GM19455 (cell line): ENCODE measurements at regions not wholly inside any gene's neighbourhood (a gene's known extent, or its start where the extent isn't known, plus 50 kb on each side); places are given as distances from the start of the nearest gene placed in this dataset.

Experiments
- ATAC-seq: cut with Tn5 transposase; IDR thresholded peaks from one replicate; pipeline ENCODE4 v1.9.1; 2021; ENCODE audit not compliant: unreplicated experiment

- ATAC-seq: no peak
Observed at GRCh38 chr10:4214908-4215307, 429.9 kb upstream of the KLF6 start.

- ATAC-seq: no peak
Observed at GRCh38 chr10:4213441-4213840, 428.4 kb upstream of the KLF6 start.

- no peak for ATAC-seq
Observed at GRCh38 chr10:4212111-4212630, 427.2 kb upstream of the KLF6 start.

GRCh38 chr10:4208499-4208898, 423.5 kb upstream of the KLF6 start:
- no peak for ATAC-seq

- ATAC-seq: no peak
Observed at GRCh38 chr10:4205113-4205512, 420.1 kb upstream of the KLF6 start.

GRCh38 chr10:4202938-4203337, 417.9 kb upstream of the KLF6 start:
- no peak for ATAC-seq

- ATAC-seq: no peak
Observed at GRCh38 chr10:4201866-4202825, 417.1 kb upstream of the KLF6 start.

GRCh38 chr10:4199196-4199595, 414.2 kb upstream of the KLF6 start:
- ATAC-seq: no peak

- no peak for ATAC-seq
Observed at GRCh38 chr10:4198216-4198615, 413.2 kb upstream of the KLF6 start.

GRCh38 chr10:4197676-4198075, 412.7 kb upstream of the KLF6 start:
- no peak for ATAC-seq

- ATAC-seq: no peak
Observed at GRCh38 chr10:4196771-4197390, 411.9 kb upstream of the KLF6 start.

- ATAC-seq: no peak
Observed at GRCh38 chr10:4196183-4196582, 411.2 kb upstream of the KLF6 start.

- no peak for ATAC-seq
Observed at GRCh38 chr10:4195213-4195612, 410.2 kb upstream of the KLF6 start.

- no peak for ATAC-seq
Observed at GRCh38 chr10:4194231-4194630, 409.2 kb upstream of the KLF6 start.

- ATAC-seq: no peak
Observed at GRCh38 chr10:4191894-4192293, 406.9 kb upstream of the KLF6 start.

GRCh38 chr10:4191354-4191753, 406.3 kb upstream of the KLF6 start:
- no peak for ATAC-seq

GRCh38 chr10:4190876-4191275, 405.9 kb upstream of the KLF6 start:
- ATAC-seq: no peak

GRCh38 chr10:4189281-4189680, 404.3 kb upstream of the KLF6 start:
- ATAC-seq: no peak

GRCh38 chr10:4188406-4188805, 403.4 kb upstream of the KLF6 start:
- ATAC-seq: no peak

GRCh38 chr10:4186849-4187540, 402.0 kb upstream of the KLF6 start:
- no peak for ATAC-seq

GRCh38 chr10:4183761-4184261, 398.8 kb upstream of the KLF6 start:
- no peak for ATAC-seq
